Activated CD4-positive, alpha-beta memory T cell treated with anti-CD3 and anti-CD28 coated beads for 36 hours (primary cell): ENCODE measurements at regions not wholly inside any gene's neighbourhood (a gene's known extent, or its start where the extent isn't known, plus 50 kb on each side); places are given as distances from the start of the nearest gene placed in this dataset.

Experiments used
- CTCF ChIA-PET: fragments of 350-600 bp; sonication (Branson Sonifier 250); formaldehyde crosslinking; loops from one replicate; lab custom pipeline; 2021; ENCODE audit warnings: antibody characterized with exemption, inconsistent platforms; lab: Charles Lee
- POLR2A ChIA-PET: fragments of 350-600 bp; sonication (Branson Sonifier 250); formaldehyde crosslinking; loops from one replicate; lab custom pipeline; 2021; ENCODE audit warnings: antibody characterized with exemption; lab: Charles Lee
- DNase-seq: peaks from one replicate; pipeline ENCODE4 v3.0.0-alpha.2; 2020
- H3K27ac Mint-ChIP-seq: one replicate; pipeline ENCODE4 v1.8.0; 2021; ENCODE audit warnings: mixed read lengths
- H3K27me3 Mint-ChIP-seq: one replicate; pipeline ENCODE4 v1.8.0; 2021; ENCODE audit warnings: mixed read lengths
- H3K36me3 Mint-ChIP-seq: one replicate; pipeline ENCODE4 v1.8.0; 2021; ENCODE audit warnings: mixed read lengths
- H3K4me1 Mint-ChIP-seq: one replicate; pipeline ENCODE4 v1.8.0; 2021; ENCODE audit warnings: low read depth, mixed read lengths
- H3K4me3 Mint-ChIP-seq: one replicate; pipeline ENCODE4 v1.8.0; 2021; ENCODE audit warnings: mild to moderate bottlenecking, mixed read lengths
- H3K9me3 Mint-ChIP-seq: one replicate; pipeline ENCODE4 v1.8.0; 2021; ENCODE audit warnings: mixed read lengths
- intact Hi-C: fragments of 100-400 bp; cut with micrococcal nuclease; formaldehyde crosslinking; loops from one replicate; pipeline ENCODE4 v1.15.1; 2023

DNA sequence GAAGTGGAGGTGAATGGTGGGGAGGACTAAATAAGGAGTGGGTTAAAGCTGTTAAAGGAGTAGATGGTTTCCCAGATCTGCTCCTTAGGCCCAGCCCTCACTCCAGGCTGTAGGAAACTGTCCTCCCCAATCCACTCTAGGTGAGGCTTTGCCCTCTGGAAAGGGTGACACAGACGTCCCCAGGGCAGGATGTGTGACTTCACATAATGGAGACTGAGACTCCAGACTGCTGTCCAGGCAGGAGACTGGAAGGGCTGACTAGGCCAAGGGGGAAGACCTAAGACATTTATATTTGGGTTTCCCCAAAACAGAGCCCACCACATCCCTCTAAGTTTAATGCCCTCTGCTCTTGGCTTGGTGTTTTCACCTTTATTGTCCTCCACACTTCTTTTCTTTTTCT lies 488.5 kb downstream of the SHQ1 start:
- H3K27me3 Mint-ChIP-seq: peaks cover 6% of the 10 kb centered on the region
- ChIA-PET POLR2A (no interaction called here), CTCF (no interaction called here)
- no peaks in the 10 kb centered on the region for H3K36me3 Mint-ChIP-seq
- DNase-seq: no peak
- intact Hi-C loops: no loop called here
- H3K9me3 Mint-ChIP-seq: no peaks in the 10 kb centered on the region
- H3K4me3 Mint-ChIP-seq: no peak overlapping the region
- H3K27ac Mint-ChIP-seq: no peak overlapping the region
- no peaks in the 10 kb centered on the region for H3K4me1 Mint-ChIP-seq

DNA sequence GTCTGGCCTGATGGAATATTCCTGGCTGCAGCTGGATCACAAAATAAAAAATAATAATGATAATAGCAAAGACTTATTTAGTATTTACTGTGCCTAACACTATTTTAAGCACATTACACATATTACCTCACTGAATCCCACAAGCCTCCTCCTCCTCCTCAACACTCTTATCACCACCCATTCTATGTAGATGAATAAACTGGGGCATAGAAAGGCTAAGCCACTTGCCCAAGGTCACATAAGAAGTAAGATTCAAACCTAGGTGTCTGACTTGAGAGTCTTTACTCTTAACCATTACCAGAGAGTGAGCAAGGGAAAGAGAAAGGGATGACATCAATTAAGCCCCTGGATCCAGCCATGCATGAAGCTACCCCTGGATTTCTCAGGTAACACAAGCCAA lies 493.1 kb downstream of the SHQ1 start:
- POLR2A ChIA-PET: no interaction called here
- no peaks in the 10 kb centered on the region for H3K27me3 Mint-ChIP-seq

DNA sequence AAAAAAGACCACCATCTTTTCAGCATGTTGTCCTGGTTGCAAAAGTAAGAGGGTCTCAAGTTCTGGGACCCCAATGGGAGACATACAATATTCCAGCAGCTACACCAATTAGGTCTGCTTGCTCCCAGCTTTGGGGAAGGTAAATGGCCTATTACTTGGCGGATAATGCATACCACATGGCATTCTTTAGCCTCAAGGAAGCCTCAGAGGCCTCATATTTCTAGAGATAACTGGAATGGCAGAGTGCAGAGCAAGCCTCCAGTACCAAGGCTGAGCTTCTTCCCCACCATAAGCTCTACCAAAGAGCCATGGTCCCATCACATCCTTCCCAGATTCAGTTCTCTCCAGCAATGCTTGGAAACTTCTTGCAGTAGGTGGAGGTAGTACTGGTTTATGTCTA lies 493.8 kb downstream of the SHQ1 start:
- CTCF ChIA-PET: no interaction called here
- no peak for DNase-seq
- POLR2A ChIA-PET: no interaction called here
- Mint-ChIP-seq H3K9me3 (no peaks in the 10 kb centered on the region), H3K36me3 (no peaks in the 10 kb centered on the region), H3K4me1 (no peaks in the 10 kb centered on the region), H3K4me3 (no peak overlapping the region), H3K27ac (no peak overlapping the region), H3K27me3 (no peaks in the 10 kb centered on the region)
- intact Hi-C loops: no loop called here

More for the DNA sequence above, 493.1 kb downstream of the SHQ1 start:
- CTCF ChIA-PET: interaction anchor here (0.6 kb wide), 1 partner anchor 10 kb away, joined by 3 read pairs; no protein-coding TSS in a partner anchor
- intact Hi-C loops: no loop called here
- H3K27ac Mint-ChIP-seq: no peak overlapping the region
- H3K4me1 Mint-ChIP-seq: no peaks in the 10 kb centered on the region
- H3K9me3 Mint-ChIP-seq: no peaks in the 10 kb centered on the region
- H3K4me3 Mint-ChIP-seq: no peak overlapping the region
- DNase-seq: no peak
- H3K36me3 Mint-ChIP-seq: no peaks in the 10 kb centered on the region

GRCh38 chr3:72353236-72354128 lies 494.8 kb downstream of the SHQ1 start:
- Mint-ChIP-seq H3K4me1 (no peaks in the 10 kb centered on the region), H3K36me3 (no peaks in the 10 kb centered on the region), H3K27ac (no peak overlapping the region), H3K9me3 (peaks cover 3% of the 10 kb centered on the region), H3K27me3 (no peaks in the 10 kb centered on the region), H3K4me3 (no peak overlapping the region)
- DNase-seq: no peak
- ChIA-PET CTCF (no interaction called here), POLR2A (no interaction called here)
- intact Hi-C loops: no loop called here

DNA sequence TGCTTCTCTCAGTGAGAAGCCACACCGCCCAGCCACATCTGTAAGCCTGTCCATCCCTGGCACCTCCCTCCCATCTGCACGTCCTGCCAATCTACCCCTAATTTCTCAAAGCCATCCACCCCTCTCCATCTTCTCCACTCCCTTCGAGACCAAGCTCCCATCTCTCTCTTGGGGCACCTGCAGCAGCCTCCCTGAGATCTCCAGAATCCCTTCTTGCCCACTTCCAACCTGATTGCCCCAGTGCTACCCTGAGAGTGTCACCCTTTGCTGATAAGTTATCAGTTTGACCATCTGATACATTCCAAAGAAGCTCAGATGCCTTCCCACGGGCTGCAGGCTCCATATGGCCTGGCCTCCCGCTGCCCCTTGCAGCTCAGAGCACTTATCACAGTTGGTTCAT lies 496.1 kb downstream of the SHQ1 start:
- no peak for DNase-seq
- H3K36me3 Mint-ChIP-seq: no peaks in the 10 kb centered on the region
- no peaks in the 10 kb centered on the region for H3K27me3 Mint-ChIP-seq
- no peak overlapping the region for H3K27ac Mint-ChIP-seq
- peaks cover 8% of the 10 kb centered on the region for H3K4me1 Mint-ChIP-seq
- peaks cover 3% of the 10 kb centered on the region for H3K9me3 Mint-ChIP-seq
- CTCF ChIA-PET: no interaction called here
- intact Hi-C loops: no loop called here
- POLR2A ChIA-PET: no interaction called here
- H3K4me3 Mint-ChIP-seq: no peak overlapping the region

- DNase-seq: no peak
- intact Hi-C loops: no loop called here
- H3K27ac Mint-ChIP-seq: no peak overlapping the region
- no peaks in the 10 kb centered on the region for H3K27me3 Mint-ChIP-seq
- peaks cover 3% of the 10 kb centered on the region for H3K9me3 Mint-ChIP-seq
- no peaks in the 10 kb centered on the region for H3K36me3 Mint-ChIP-seq
- H3K4me3 Mint-ChIP-seq: no peak overlapping the region
- H3K4me1 Mint-ChIP-seq: peaks cover 12% of the 10 kb centered on the region
- ChIA-PET CTCF (no interaction called here), POLR2A (no interaction called here)
Measured at GRCh38 chr3:72351536-72351935, 496.7 kb downstream of the SHQ1 start.

DNA sequence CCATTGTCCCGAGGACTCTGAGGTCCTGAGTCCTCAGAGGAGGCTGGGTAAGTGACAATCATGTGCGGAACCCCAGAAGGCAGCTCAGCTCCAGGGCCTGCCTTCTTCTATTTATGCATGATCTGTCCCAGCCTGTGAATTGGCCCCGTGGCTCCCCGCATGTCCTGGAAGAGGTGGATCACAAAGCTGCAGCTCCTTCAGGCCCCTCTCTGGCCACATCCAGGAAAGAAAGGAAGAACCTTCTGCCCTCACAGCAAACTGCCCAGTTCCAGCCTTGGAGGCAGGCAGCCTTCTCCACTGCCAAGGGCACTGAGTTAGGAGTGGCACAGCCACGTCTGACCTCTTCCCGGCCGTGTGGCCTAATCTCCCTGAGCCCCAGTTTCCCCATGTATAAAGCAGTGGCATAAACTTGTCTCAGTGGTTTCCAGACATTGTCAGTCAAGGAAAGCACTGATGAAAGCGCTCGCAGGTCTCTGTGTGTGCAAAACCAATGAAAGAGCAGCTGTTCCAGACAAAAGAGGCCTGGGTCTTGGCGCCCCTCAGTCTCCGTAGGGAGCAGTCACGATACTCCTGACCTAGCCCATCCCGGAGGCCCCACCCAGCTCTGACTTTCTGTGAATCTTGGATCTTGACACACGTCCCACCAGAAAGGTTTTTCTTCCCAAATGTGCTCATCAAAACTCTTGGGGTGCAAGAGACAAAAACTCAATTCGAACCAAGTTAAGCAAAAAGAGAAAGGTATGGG lies 497.3 kb downstream of the SHQ1 start:
- intact Hi-C loops: no loop called here
- CTCF ChIA-PET: no interaction called here
- no peaks in the 10 kb centered on the region for H3K36me3 Mint-ChIP-seq
- H3K4me1 Mint-ChIP-seq: peaks cover 18% of the 10 kb centered on the region
- H3K27ac Mint-ChIP-seq: no peak overlapping the region
- no peaks in the 10 kb centered on the region for H3K27me3 Mint-ChIP-seq
- no peak for DNase-seq
- H3K9me3 Mint-ChIP-seq: peaks cover 3% of the 10 kb centered on the region
- H3K4me3 Mint-ChIP-seq: no peak overlapping the region
- POLR2A ChIA-PET: interaction anchor here (0.6 kb wide), 1 partner anchor 15 kb away, joined by 3 read pairs; no protein-coding TSS in a partner anchor

- no peak for DNase-seq
- Mint-ChIP-seq H3K4me3 (no peak overlapping the region), H3K27ac (no peak overlapping the region), H3K36me3 (no peaks in the 10 kb centered on the region), H3K27me3 (no peaks in the 10 kb centered on the region), H3K4me1 (peaks cover 43% of the 10 kb centered on the region), H3K9me3 (peaks cover 3% of the 10 kb centered on the region)
- POLR2A ChIA-PET: interaction anchor here (0.7 to 1.2 kb wide), 3 partner anchors 10 to 110 kb away, joined by 3 read pairs; no protein-coding TSS in a partner anchor
- CTCF ChIA-PET: no interaction called here
- intact Hi-C loops: loop anchor here (10.0 kb wide), 1 partner anchor 474 kb away; no protein-coding TSS in a partner anchor
Measured at GRCh38 chr3:72348357-72348756, 499.9 kb downstream of the SHQ1 start.

- POLR2A ChIA-PET: interaction anchor here (0.7 to 1.2 kb wide), 3 partner anchors 9 to 111 kb away, joined by 3 read pairs; no protein-coding TSS in a partner anchor
- intact Hi-C loops: loop anchor here (10.0 kb wide), 1 partner anchor 473 kb away; no protein-coding TSS in a partner anchor
- Mint-ChIP-seq H3K4me1 (peaks cover 48% of the 10 kb centered on the region), H3K4me3 (no peak overlapping the region), H3K36me3 (no peaks in the 10 kb centered on the region), H3K27me3 (no peaks in the 10 kb centered on the region), H3K27ac (no peak overlapping the region), H3K9me3 (peaks cover 3% of the 10 kb centered on the region)
- DNase-seq: peak; percentile 78
- CTCF ChIA-PET: no interaction called here
Measured at GRCh38 chr3:72347819-72348319, 500.4 kb downstream of the SHQ1 start.

- Mint-ChIP-seq H3K9me3 (peaks cover 3% of the 10 kb centered on the region), H3K36me3 (no peaks in the 10 kb centered on the region), H3K4me1 (peaks cover 55% of the 10 kb centered on the region), H3K27ac (no peak overlapping the region), H3K4me3 (no peak overlapping the region), H3K27me3 (no peaks in the 10 kb centered on the region)
- DNase-seq: peak; percentile 17
- ChIA-PET POLR2A (no interaction called here), CTCF (interaction anchor here (0.9 kb wide), 1 partner anchor 549 kb away, joined by 3 read pairs; no protein-coding TSS in a partner anchor)
- intact Hi-C loops: loop anchor here (10.0 kb wide), 1 partner anchor 472 kb away; no protein-coding TSS in a partner anchor
Measured at GRCh38 chr3:72346526-72346926, 501.7 kb downstream of the SHQ1 start.

GRCh38 chr3:72345980-72346379 lies 502.3 kb downstream of the SHQ1 start:
- no peaks in the 10 kb centered on the region for H3K27me3 Mint-ChIP-seq
- H3K27ac Mint-ChIP-seq: no peak overlapping the region
- ChIA-PET POLR2A (no interaction called here), CTCF (interaction anchor here (0.9 kb wide), 1 partner anchor 476 kb away, joined by 3 read pairs; no protein-coding TSS in a partner anchor)
- peaks cover 3% of the 10 kb centered on the region for H3K9me3 Mint-ChIP-seq
- H3K36me3 Mint-ChIP-seq: no peaks in the 10 kb centered on the region
- no peak for DNase-seq
- peaks cover 60% of the 10 kb centered on the region for H3K4me1 Mint-ChIP-seq
- no peak overlapping the region for H3K4me3 Mint-ChIP-seq
- intact Hi-C loops: loop anchor here (10.0 kb wide), 1 partner anchor 471 kb away; no protein-coding TSS in a partner anchor
